Limb (tissue), 2 donors: ENCODE measurements at regions not wholly inside any gene's neighbourhood (a gene's known extent, or its start where the extent isn't known, plus 50 kb on each side); places are given as distances from the start of the nearest gene placed in this dataset.

ENCODE experiments used
- DNase-seq, 2 donors: peaks; one replicate each; pipeline ENCODE4 v3.0.0-alpha.2; 2016; ENCODE audit errors: extremely low spot score in 2 of 2

DNA sequence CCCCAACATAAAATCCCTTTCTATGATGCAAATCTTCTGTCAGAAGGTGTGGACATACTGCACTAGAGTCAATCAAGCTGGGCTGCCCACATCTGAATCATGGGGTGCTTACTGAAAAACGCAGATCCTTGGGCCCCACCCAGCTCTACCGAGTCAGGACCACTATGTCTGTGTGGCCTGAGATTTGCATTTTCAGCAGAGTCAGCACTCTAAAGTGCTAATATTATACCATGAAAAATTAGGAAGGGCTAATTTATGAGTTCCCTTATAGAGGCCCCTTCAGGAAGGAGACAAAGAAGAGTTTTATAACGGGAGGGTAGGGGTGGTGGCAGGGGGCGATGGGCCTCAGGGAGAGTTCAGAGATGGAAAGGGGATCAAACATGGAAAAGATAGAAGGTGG is 163.3 kb upstream of the NABP1 start:
- no peak for DNase-seq

DNA sequence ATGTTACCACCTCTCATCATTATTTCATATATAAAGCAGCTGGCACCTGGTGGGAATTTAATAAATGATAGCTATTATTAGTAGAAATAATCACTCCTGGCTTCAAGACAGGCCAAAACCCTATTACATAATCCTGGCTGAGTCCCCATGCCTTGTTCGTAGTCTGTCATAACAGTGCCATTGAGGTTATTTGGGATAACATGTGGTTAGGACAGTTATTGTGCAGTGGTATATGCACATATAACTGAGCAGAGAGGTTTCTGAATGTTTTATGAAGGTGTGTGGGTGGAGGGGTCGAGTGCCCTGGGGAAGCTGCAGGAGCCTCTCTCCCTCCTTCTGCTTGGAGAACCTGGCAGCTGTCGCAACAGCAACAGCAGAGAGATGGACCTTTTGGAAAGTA is 162.4 kb upstream of the NABP1 start:
- no peak for DNase-seq

DNA sequence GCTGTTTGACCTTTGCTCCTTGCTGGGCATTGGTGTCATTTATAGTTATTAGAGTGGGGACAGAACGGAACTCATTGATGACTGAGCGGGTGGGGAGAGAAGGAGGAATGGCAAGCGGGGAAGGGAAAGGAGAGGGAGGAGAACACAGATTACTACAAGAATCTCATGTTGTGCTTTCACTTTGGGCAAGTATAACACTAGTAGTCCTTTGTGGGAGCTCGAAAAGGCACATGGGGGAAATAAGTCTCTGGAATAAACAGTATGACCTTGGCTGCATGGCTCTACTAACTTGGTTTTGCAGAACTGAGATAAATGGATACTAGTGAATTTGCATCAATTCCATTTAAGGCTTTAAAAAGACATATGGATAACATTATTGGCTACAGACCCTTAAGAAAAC is 161.7 kb upstream of the NABP1 start:
- DNase-seq: no peak

DNA sequence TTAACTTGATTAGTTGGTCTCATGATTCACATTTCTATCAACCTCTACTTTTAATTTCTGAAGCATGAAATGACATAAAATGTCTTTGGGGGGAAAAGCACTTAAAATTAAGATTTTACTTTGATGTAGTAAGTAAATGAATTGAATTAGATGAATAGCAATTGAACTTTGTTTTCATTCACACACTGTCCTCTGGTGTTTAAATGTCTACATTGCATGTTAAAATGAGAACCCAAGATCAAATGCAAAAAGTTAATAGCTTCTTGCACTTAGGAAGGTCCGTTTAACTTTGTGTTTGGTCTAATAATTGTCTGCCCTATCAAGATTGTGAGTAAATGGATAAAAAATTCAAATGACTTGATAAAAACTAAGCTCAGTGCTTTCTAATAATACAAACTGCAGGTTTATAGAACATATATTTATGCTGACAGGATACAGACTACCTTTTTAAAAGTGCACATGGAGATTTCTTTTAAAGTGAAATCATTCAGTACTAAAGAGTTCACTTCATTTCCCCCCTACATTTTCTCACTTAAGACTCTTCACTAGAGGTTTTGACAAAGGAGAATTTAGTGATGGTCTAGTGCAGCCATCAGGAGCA is 156.2 kb upstream of the NABP1 start:
- peak in 1 of 2 donors; percentile 36 for DNase-seq

DNA sequence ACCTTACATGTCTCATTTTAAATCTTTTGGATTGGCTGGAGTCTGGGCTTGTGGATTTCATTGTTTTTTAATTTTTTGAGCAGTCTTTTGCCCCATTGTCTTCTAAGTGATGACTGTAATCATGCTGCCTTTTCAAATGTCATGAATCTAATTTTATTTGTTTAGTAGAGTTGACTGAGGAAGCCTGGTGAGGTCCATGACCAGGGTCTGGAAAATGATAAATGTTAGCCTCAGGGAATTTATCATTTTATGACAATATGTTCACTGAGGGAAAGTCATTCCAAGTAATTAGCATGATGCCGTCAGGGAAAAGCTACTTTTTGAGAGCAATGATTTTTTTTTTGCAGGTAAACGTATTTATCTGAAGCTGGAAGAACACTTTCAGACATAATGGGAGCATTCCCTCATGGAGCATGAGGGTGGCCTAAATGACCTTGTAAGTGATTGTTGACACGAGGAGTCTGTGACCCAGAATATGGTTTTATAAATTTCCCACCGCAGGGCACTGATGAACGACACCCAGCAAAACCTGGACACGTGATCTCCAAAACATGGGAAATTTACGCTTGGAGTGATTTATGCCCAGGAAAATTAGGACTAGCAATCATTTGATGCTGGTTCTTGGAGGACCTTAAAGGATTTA is 155.3 kb upstream of the NABP1 start:
- DNase-seq: no peak

DNA sequence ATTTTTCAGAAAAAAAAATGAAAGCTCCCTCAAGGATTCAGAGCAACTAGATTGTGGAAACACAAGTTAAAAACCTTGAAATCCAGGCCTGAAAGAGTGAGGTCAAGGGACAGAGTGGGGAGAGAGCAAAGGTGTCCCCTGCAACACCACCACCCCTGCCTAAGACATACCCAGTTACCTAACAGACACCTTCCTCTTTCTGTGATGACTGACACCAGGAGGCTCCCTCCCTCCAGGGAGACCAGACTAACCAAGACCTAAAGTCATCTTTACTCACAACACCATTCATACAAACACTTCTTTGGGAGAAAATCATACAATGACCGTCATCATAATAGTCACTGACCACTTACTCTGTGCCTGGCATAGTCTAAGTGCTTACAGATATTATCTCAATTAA is 151.8 kb upstream of the NABP1 start:
- no peak for DNase-seq

DNA sequence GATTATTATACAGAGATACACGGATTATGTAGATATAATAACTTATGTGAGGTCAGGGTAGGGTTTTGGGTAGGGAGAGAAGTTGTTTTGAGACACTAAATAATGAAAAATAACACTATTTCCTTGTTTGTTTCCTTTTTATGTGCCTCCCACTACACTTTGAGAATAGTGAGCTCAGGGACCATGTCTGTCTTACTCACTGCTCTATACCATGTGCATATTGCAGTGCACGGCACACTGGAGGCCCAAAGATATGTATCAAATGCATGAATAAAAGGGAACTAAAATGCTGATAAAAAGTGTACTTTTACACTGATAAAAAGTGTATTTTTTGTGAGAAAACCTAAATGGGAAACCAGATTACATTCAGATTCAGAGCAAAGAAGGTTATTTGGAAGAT is 151.4 kb upstream of the NABP1 start:
- DNase-seq: no peak

DNA sequence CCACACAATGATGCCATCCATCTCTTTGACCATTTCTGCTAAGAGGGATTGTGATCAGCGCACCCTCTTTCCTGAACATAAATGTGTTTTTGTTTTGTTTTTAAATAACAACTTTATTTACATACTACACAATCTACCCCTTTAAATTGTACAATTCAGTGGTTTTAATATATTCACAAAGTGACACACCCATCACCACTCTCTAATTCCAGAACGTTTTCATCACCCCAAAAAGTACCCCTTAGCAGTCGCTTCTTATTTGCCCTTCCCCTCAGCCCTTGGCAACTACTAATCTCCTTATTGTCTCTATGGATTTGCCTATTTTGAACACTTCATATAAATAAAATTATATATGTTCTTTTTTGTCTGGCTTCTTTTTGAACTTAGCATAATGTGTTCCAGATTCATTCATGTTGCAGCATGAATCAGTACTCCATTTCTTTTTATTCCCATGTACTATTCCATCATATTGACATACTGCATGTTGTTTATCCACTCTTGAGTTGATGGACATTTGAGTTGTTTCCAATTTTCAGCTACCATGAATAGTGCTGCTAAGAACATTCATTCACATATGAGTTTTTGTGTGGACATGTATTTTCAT is 150.9 kb upstream of the NABP1 start:
- DNase-seq: no peak

DNA sequence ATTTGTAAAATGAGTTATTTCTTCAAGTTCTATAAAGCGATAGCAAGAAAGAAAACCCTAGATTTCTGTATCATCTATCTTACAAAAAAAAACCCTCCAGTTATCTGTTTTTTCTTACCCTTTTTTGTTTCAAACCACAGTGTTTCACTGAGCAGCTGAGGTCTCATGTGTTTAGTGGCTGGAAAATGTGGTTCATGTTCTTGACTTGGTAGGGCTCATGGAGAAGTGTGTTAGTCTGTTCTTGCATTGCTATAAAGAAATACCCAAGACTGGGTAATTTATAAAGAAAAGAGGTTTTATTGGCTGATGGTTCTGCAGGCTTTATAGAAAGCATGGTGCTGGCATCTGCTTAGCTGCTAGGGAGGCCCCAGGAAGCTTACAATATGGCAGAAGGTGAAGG is 147.3 kb upstream of the NABP1 start:
- DNase-seq: no peak

DNA sequence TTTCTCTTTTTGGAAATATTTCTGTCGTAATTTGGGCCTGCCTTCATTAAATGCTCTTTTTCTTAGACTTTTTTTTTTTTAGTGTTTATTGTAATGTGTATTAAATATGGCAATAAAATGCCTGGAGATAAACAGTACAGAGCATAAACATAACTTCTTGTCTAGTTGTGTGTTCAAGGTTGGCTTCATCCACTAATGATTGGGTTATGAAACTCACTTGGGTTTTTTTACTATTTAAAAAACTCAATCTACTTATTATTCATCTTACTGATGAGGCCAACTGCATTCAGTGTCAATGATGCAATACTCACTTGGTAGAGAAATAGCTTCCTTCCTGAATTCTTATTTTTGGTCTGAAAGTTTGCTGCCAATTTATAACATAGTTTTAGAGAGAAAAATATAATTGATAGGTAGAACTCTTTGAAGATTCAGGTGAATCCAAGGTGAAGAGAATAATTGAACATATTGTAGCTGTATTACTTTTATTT is 144.2 kb upstream of the NABP1 start:
- DNase-seq: no peak

DNA sequence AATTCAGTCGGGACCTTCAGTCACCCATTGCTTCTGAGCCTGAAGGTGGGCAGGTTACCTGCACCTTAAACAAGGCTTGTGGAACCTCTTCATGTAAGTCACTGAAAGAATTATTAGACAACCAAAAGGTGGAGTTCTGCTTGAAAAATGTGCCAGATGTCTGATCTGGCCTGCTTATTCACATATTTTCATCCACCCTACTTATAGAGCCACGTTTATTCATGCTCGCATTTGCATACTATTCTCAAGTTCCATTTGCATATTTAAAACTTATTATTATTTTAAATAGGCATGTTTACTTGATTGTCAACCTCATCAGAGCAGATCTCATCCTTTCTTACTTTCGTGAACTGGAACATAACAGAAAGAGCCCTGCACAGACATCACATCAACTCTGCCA is 140.0 kb upstream of the NABP1 start:
- DNase-seq: no peak

DNA sequence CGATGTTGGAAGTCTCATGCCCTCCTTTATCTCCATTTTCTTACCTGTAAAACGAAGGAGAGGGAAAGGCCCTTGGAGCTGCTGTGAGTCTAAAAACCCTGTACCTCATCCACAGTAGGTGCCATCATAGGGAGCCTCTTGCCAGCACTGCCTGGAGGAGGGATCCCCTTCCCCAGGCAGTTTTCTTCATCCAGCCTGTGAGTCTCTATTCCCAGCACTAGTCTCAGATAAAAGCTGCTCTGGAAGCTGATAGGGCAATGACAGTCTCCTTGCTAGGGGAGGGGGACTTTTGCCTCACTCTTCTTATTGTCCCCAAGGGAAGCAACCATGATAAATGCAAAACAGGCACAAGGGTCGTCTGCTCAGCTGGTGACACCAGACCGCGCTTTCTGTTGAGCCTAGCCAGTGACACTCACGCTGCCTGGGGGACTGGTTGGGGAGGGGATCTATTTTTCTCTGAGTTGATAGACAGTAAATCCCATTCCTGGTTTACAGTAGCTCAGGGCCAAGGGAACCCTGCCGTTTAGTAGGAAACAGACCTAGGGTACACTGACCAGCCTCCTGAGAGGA is 139.5 kb upstream of the NABP1 start:
- DNase-seq: no peak

DNA sequence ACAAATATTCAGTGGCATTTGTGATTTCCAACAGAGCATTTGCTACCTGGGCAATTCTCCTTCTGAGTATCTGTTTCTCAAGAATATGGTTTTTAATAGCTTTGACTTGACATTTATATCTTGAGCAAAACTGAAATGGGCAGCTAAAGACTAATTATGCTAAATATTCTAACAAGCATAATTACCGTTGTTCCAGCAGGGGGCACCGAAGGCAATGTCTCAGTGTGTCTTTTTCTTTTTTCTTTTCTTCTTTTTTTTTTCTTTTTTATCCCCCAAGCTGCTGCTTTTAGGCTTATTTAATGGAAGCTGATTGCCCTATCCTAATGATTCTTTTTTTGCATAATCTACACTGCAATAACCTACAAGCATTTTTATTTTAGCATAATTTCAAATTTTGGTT is 138.9 kb upstream of the NABP1 start:
- peak in 1 of 2 donors; percentile 44 for DNase-seq

DNA sequence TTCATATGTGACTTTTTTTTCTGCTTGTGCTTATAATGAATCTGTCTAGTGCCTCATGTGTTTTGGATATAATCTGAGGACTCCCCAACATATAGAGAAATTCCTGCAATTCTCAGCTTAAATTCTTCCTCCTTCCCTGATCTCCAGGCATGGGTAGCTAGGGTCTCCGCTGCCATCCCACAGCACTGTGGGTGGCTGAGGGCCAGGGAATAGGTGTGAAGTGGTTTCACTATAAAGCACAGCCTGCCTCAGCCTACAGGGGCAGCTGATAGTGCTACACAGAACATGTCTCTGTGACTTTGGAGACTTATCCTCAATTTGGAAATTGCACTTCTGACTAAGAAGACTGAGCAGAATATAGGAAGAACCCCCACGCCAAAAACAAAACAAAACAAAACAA is 137.3 kb upstream of the NABP1 start:
- DNase-seq: no peak

DNA sequence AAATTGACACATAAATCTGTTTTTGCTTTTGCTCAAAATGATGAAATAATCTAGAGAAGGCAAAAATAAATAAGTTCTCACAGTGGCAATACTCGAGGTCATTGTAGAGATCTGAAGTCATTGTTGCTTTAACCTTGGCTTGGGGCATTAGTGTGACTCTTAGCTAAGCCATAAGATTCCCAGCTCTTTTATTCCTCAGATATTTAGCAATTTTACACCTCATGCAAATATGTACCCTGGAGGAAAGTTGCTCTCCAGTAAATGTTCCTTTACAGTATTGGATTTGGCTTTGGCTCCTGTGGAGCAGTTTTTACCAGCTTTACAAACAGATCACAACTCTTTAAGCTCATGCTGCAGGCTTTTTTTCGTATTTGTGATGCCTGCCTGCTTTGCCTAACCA is 134.2 kb upstream of the NABP1 start:
- no peak for DNase-seq

DNA sequence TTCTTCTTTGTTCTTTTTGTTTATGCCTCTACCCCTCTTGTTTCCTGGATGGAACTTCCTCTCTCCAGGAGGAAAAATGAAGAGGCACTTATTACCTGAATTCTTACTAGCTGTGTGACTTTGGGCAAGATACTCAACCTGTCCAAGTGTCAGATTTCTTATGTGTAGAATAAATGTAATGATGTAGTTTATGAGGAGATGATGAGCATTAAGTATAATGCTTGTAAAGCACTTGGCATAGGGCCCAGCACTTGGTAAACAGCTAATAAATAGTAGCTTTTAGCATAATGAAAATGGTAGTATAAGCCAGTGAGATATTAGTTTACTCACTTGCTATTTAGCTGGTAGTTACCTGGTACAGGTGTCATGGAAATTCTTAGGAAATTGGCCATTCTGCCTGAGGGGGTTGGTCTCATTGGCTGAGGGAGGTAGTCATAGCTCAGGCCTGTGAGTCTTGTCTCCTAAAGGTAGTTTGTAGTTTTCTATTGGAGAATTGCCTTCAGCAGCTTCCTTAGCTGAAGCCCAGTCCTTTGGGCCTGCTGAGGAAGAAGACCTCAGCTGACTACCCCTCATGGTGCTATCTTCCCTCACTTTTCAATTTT is 133.4 kb upstream of the NABP1 start:
- DNase-seq: no peak

DNA sequence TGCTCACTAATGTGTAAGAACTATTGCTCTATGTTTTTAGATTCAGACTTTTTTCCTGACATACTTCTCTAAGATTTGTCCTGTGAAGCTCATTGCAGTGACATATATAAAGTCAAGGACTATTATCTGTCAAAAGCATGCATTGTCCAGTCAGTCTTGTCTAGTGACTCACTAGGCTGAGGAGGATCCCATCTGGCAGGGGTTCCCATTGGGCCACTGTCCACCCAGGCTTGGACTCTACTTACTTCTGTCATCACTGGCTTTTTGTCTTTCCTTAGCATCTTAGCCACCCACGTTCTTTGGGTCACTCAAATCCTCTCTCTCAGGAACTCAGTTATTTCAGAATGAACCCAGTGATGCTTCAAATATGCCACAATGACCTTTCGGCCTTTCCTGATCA is 132.6 kb upstream of the NABP1 start:
- no peak for DNase-seq

DNA sequence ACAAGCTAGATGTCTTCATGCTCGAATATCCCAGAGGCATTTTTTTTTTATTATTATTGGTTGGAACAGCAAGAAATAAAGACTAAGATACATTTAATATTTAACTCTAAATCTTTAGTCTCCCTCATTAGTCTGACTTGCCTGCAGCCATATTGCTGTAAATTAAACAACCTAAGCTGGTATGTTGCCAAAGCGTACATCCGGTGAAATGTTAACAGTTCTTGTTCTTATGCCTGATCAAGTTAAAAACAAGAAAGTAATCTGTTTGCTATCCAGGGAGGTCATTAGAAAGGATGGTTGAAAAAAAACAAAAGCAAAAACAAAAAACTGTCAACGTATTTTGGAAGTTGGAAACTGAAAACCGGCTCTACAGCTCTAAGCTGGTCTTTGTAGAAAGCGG is 125.9 kb upstream of the NABP1 start:
- no peak for DNase-seq

DNA sequence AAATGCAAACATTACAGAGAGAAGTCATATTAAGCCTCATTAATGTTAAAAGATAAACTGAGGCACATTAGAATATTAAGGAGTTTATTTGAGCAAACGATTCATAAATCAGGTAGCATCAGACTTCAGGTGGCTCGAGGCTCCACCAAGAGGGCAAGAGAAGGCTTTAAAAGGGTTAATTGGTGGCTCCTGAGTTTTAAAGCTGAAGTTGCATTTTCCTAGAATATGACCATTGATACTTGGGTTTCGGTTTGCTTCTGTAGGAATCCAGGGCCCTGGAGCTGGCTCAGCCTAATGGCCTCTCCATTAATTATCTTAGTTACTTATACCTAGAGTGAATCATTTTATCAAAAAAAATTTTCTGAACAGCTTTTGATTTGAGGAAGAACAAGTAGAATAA is 123.7 kb upstream of the NABP1 start:
- DNase-seq: no peak

DNA sequence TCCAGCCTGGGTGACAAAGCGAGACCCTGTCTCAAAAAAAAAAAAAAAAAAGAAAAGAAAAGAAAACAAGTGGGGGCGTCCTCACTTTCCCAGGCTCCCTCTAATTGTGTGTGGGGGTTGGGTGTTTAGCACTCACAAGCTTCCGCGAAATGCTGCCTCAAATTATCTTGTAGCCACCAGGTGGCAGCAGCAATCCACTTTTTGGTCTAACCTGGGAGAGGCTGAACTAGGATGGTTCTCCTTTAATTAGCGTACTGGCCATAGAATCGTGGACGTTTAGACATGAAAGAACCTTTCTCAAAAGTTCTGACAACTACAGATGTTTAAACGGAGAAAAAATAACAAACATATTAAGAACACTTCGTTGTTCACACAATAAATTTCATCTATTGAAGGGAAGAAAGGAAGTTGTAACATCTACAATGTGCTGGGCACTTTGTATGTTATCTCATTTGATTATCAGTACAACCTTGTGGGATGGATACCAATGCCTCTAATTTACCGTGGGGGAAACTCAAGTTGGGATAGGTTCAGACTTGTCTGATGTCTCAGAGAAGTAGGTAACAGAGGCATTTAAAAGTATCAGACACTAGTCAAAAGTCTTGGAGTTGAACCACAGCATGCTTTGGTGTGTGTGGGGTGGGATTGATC is 122.7 kb upstream of the NABP1 start:
- DNase-seq: peak; percentile 84 to 89

DNA sequence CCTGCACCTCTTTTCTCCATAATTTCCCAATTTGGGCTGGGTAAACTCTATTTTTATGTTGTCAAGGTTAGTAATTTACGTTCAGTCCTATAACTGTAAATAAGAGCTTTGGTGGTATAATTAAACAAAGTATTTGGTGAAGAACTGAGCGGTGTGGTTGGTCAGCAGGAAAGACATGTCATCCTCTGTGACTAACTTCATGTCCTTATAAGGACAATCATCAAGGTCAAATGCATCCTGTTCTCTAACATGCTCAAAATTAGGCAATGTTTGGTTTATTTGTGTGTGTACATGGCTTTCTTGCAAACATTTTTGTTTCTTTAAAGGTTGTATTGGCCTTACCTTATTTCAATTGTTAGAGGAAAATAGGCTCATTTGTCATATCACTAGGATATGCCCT is 121.5 kb upstream of the NABP1 start:
- no peak for DNase-seq

DNA sequence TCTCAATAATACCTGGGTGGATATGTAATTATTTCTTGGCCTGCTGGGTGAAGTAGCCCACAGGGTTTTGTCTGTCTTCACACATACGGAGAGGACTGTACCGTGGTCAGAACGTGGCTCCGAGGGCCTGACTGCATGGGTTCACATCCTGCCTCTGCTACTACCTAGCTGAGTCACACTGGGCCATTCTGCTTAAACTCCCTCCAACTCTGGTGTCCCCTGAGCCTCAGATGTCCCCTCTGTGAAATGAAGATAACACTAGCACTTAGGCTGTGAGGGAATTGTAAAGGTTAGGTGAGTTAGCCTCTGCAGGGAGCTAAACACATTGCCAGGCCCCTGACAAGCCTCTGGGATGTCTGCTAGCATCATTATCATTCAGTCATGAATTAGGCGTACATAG is 120.1 kb upstream of the NABP1 start:
- no peak for DNase-seq
